ENCODE measurements at regions not wholly inside any gene's neighbourhood (a gene's known extent, or its start where the extent isn't known, plus 50 kb on each side); places are given as distances from the start of the nearest gene placed in this dataset.

- TF ChIP-seq POLR2A (IDR thresholded peaks at IDR 0.05; ENCODE audit: low read depth, low read length) (no peak), TAF1 (IDR thresholded peaks at IDR 0.05; ENCODE audit: low read depth, low read length) (no peak), POLR2AphosphoS5 (IDR thresholded peaks at IDR 0.05; ENCODE audit: low read depth, low read length) (no peak), PAX5 (IDR thresholded peaks at IDR 0.05; ENCODE audit: insufficient read depth, low read length, severe bottlenecking) (no peak)
These were observed 57.9 kb downstream of the DNAJB9 start for GRCh38 chr7:108627476-108628051.

Measured in GM12891 (cell line).